H9 (cell line): ENCODE measurements at regions not wholly inside any gene's neighbourhood (a gene's known extent, or its start where the extent isn't known, plus 50 kb on each side); places are given as distances from the start of the nearest gene placed in this dataset.

Source experiments
- DNase-seq: peaks from one replicate; pipeline ENCODE4 v3.0.0-alpha.2; 2017
- H2AFZ ChIP-seq: one replicate; pipeline ENCODE4 v1.6.1; 2013; ENCODE audit warnings: mild to moderate bottlenecking, low read length, control low read depth, moderate library complexity
- H2AK5ac ChIP-seq: 2 replicates; pipeline ENCODE4 v1.6.1; 2013; ENCODE audit warnings: low read length, control low read depth, mixed read lengths; ENCODE audit not compliant: insufficient read length
- H2BK120ac ChIP-seq: one replicate; pipeline ENCODE4 v1.6.1; 2013; ENCODE audit warnings: low read depth, mild to moderate bottlenecking, low read length, control low read depth, inconsistent platforms; ENCODE audit not compliant: poor library complexity, severe bottlenecking
- H2BK12ac ChIP-seq: 2 replicates; pipeline ENCODE4 v1.6.1; 2013; ENCODE audit warnings: low read length, control low read depth, mixed read lengths, low read depth; ENCODE audit not compliant: insufficient read length
- H2BK15ac ChIP-seq: 2 replicates; pipeline ENCODE4 v1.6.1; 2013; ENCODE audit warnings: low read depth, low read length, control low read depth
- H2BK20ac ChIP-seq: one replicate; pipeline ENCODE4 v1.6.1; 2013; ENCODE audit warnings: low read depth, mild to moderate bottlenecking, low read length, control low read depth, inconsistent platforms; ENCODE audit not compliant: poor library complexity, severe bottlenecking
- H2BK5ac ChIP-seq: 2 replicates; pipeline ENCODE4 v1.6.1; 2013; ENCODE audit warnings: low read length, control low read depth, mixed read lengths; ENCODE audit not compliant: insufficient read length
- H3K14ac ChIP-seq: 2 replicates; pipeline ENCODE4 v1.6.1; 2013; ENCODE audit warnings: low read length, control low read depth; ENCODE audit not compliant: insufficient read depth
- H3K18ac ChIP-seq: 2 replicates; pipeline ENCODE4 v1.6.1; 2013; ENCODE audit warnings: low read depth, mild to moderate bottlenecking, mixed read lengths, low read length, control low read depth; ENCODE audit not compliant: insufficient read length
- H3K23ac ChIP-seq: 2 replicates; pipeline ENCODE4 v1.6.1; 2013; ENCODE audit warnings: low read length, control low read depth, mixed read lengths, low read depth; ENCODE audit not compliant: insufficient read length
- H3K23me2 ChIP-seq: 2 replicates; pipeline ENCODE4 v1.6.1; 2013; ENCODE audit warnings: low read depth, mild to moderate bottlenecking, mixed read lengths, low read length, control low read depth; ENCODE audit not compliant: insufficient read length, poor library complexity, severe bottlenecking
- H3K27ac ChIP-seq: 2 replicates; pipeline ENCODE4 v1.5.1; 2013; ENCODE audit warnings: low read length, control low read depth, mixed read lengths, low read depth; ENCODE audit not compliant: insufficient read length
- H3K27me3 ChIP-seq: 2 replicates; pipeline ENCODE4 v1.6.1; 2013; ENCODE audit warnings: low read length, control low read depth, inconsistent platforms; ENCODE audit not compliant: insufficient read depth
- H3K4ac ChIP-seq: 2 replicates; pipeline ENCODE4 v1.6.1; 2013; ENCODE audit warnings: low read depth, mild to moderate bottlenecking, control low read depth, inconsistent platforms, low read length, moderate library complexity
- H3K4me1 ChIP-seq: 2 replicates; pipeline ENCODE4 v1.6.1; 2013; ENCODE audit warnings: low read length, control low read depth, inconsistent platforms; ENCODE audit not compliant: insufficient read depth
- H3K4me2 ChIP-seq: 2 replicates; pipeline ENCODE4 v1.6.1; 2013; ENCODE audit warnings: low read length, control low read depth, mixed read lengths; ENCODE audit not compliant: insufficient read length, insufficient read depth
- H3K56ac ChIP-seq: 2 replicates; pipeline ENCODE4 v1.6.1; 2013; ENCODE audit warnings: low read depth, mild to moderate bottlenecking, mixed read lengths, low read length, control low read depth; ENCODE audit not compliant: insufficient read length
- H3K79me1 ChIP-seq: 2 replicates; pipeline ENCODE4 v1.6.1; 2013; ENCODE audit warnings: low read depth, mild to moderate bottlenecking, moderate library complexity, low read length, control low read depth, inconsistent platforms; ENCODE audit not compliant: insufficient read depth, poor library complexity, severe bottlenecking
- H3K79me2 ChIP-seq: 2 replicates; pipeline ENCODE4 v1.6.1; 2013; ENCODE audit warnings: low read length, control low read depth, inconsistent platforms; ENCODE audit not compliant: insufficient read depth
- H3K9ac ChIP-seq: 2 replicates; pipeline ENCODE4 v1.6.1; 2013; ENCODE audit warnings: low read length, control low read depth, mixed read lengths; ENCODE audit not compliant: insufficient read length; ENCODE audit errors: extremely low read depth
- H3K9me3 ChIP-seq: one replicate; pipeline ENCODE4 v1.6.1; 2013; ENCODE audit warnings: low read depth, low read length, inconsistent platforms; ENCODE audit not compliant: control insufficient read depth
- H3T11ph ChIP-seq: one replicate; pipeline ENCODE4 v1.6.1; 2013; ENCODE audit warnings: mild to moderate bottlenecking, low read length, control low read depth, inconsistent platforms
- H4K20me1 ChIP-seq: one replicate; pipeline ENCODE4 v1.6.1; 2013; ENCODE audit not compliant: control insufficient read depth, insufficient read length, insufficient read depth
- H4K5ac ChIP-seq: 2 replicates; pipeline ENCODE4 v1.6.1; 2013; ENCODE audit warnings: low read depth, mild to moderate bottlenecking, mixed read lengths, low read length, control low read depth; ENCODE audit not compliant: insufficient read length
- H4K8ac ChIP-seq: replicated peaks from 2 replicates; pipeline ENCODE4 v1.6.1; 2013; ENCODE audit warnings: low read length, control low read depth, mixed read lengths, low read depth; ENCODE audit not compliant: insufficient read length
- H4K91ac ChIP-seq: 2 replicates; pipeline ENCODE4 v1.6.1; 2013; ENCODE audit warnings: low read depth, mild to moderate bottlenecking, moderate library complexity, mixed read lengths, low read length, control low read depth; ENCODE audit not compliant: insufficient read length
- H3K27ac Mint-ChIP-seq, 3 experiments: 2 replicates in 2 of 3; 3 replicates in 1 of 3; pipeline ENCODE4 v1.8.0; 2020 to 2021; ENCODE audit warnings: mixed read lengths in 3 of 3, mild to moderate bottlenecking in 1 of 3, moderate library complexity in 1 of 3
- H3K27me3 Mint-ChIP-seq: 2 replicates; pipeline ENCODE4 v1.8.0; 2021; ENCODE audit warnings: low read depth, mild to moderate bottlenecking, moderate library complexity, mixed read lengths
- H3K36me3 Mint-ChIP-seq, 3 experiments: 2 replicates in 2 of 3; 3 replicates in 1 of 3; pipeline ENCODE4 v1.8.0; 2020 to 2021; ENCODE audit warnings: low read depth in 3 of 3, mixed read lengths in 3 of 3; ENCODE audit not compliant: insufficient read depth in 1 of 3
- H3K4me1 Mint-ChIP-seq, 2 experiments: 2 replicates each; pipeline ENCODE4 v1.8.0; 2020; ENCODE audit warnings: mixed read lengths in 2 of 2
- H3K4me3 Mint-ChIP-seq, 2 experiments: 2 replicates in 1 of 2; 3 replicates in 1 of 2; pipeline ENCODE4 v1.8.0; 2020 to 2021; ENCODE audit warnings: mild to moderate bottlenecking in 2 of 2, mixed read lengths in 2 of 2, moderate library complexity in 1 of 2
- H3K9me3 Mint-ChIP-seq, 2 experiments: 2 replicates in 1 of 2; 3 replicates in 1 of 2; pipeline ENCODE4 v1.8.0; 2020; ENCODE audit warnings: mild to moderate bottlenecking in 2 of 2, mixed read lengths in 2 of 2, moderate library complexity in 1 of 2
- CTCF ChIP-seq: fragments of 200-600 bp; sonication (generic); conservative IDR thresholded peaks from 3 replicates; pipeline ENCODE4 v1.8.0; 2021; ENCODE audit warnings: antibody characterized with exemption, mild to moderate bottlenecking
- WGBS: extraction: QIAGEN DNeasy Blood & Tissue Kit; methylation state at CpG from one replicate; pipeline ENCODE4 v1.1.7; 2013; ENCODE audit warnings: missing lambda C conversion rate, low lambda C conversion rate, mixed read lengths; ENCODE audit not compliant: insufficient read length; ENCODE audit errors: extremely low coverage; 5-methylcytosine and 5-hydroxymethylcytosine counted together

GRCh38 chr2:52334185-52334584 is 1302.3 kb upstream of the NRXN1 start:
- Histone ChIP-seq H3K56ac (no peak overlapping the region), H2BK12ac (no peak overlapping the region), H3K79me2 (no peaks in the 10 kb centered on the region), H3K14ac (no peak overlapping the region), H4K91ac (no peak overlapping the region), H3K23me2 (no peaks in the 10 kb centered on the region), H2BK15ac (no peak overlapping the region), H3K27ac (no peak overlapping the region), H2BK5ac (no peak overlapping the region), H2BK20ac (no peak overlapping the region), H3K27me3 (no peaks in the 10 kb centered on the region), H3K9me3 (no peaks in the 10 kb centered on the region), H2BK120ac (no peak overlapping the region), H3K9ac (no peak overlapping the region), H3K79me1 (no peaks in the 10 kb centered on the region), H2AK5ac (no peak overlapping the region), H3K23ac (no peak overlapping the region), H4K20me1 (no peaks in the 10 kb centered on the region), H3K4me2 (no peak overlapping the region), H4K5ac (no peak overlapping the region), H4K8ac (no peak overlapping the region), H2AFZ (no peak overlapping the region), H3K4me1 (peaks cover 6% of the 10 kb centered on the region; the same call in 1 of the 2 replicates), H3K18ac (no peak overlapping the region), H3K4ac (no peak overlapping the region), H3T11ph (no peak overlapping the region)
- no peak overlapping the region for H3K4me3 Mint-ChIP-seq
- H3K27ac Mint-ChIP-seq = no peak overlapping the region
- H3K9me3 Mint-ChIP-seq = no peaks in the 10 kb centered on the region
- no peak for TF ChIP-seq CTCF
- no peaks in the 10 kb centered on the region for H3K27me3 Mint-ChIP-seq
- H3K36me3 Mint-ChIP-seq = no peaks in the 10 kb centered on the region; a peak in 1 of 7 replicates
- no CpG with 5 or more reads among the region's 4 CpGs for WGBS
- DNase-seq = no peak
- H3K4me1 Mint-ChIP-seq = peaks cover 23 to 29% of the 10 kb centered on the region in 2 experiments
